ENCODE measurements at regions not wholly inside any gene's neighbourhood (a gene's known extent, or its start where the extent isn't known, plus 50 kb on each side); places are given as distances from the start of the nearest gene placed in this dataset.

DNA sequence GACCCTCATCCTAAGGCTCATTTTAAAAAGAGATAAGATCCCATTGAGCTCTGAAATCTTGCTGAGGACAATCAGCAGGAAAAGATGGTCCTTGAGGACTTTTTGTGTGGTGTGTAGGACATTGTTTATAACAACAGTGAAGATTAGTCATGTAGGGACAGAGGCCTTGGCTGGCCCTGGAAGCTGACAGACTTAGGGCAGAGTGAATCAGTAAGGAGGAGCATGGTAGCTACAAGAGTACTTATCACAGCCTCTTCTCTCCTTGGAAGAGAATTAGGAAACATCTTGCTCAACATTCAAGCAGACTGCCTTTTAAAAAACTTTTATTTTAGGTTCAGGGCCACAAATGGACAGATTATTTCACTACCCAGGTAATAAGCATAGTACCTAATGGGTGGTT is 665.9 kb upstream of the SALL1 start:
- no peak for DNase-seq (ENCODE audit: extremely low read depth in 1 of 2, low read depth in 1 of 2)

DNA sequence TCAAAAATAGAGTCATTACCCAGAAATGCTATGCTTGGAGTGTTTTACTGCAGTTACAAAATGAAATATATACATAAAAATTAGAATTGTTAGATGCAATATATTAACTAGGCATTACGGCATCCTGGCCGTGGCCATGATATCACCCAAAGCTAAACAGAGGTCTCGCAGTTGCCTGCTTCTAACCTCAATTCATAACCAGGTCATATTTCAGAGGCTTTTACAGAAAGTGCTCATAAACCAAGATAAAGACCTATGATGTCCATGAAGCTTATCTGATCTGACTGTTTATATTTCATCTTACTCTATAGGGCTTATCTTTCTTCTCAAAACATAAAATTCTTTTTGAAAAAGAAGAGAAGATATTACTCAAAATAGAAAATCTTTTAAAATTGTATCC is 664.5 kb upstream of the SALL1 start:
- no peak for DNase-seq (ENCODE audit: extremely low read depth in 1 of 2, low read depth in 1 of 2)

DNA sequence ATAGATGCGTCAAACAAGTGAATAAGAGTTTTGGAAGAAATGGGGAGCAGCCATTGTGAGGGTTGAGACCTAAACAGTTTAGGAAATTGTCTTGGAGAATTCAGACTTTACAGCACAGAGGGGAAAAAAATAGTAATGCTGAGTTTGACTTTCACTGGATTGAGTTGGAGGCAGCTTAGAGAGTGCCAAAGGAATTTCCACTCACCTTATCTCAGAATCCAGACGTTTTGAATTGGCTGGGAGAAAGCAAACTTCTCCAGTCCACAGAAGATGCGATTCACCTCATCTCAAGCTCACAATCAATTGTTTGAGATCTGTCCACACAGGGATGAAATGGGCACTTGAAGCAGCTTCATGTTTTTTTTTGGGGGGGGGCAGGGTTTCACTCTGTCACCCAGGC is 663.5 kb upstream of the SALL1 start:
- DNase-seq (ENCODE audit: extremely low read depth in 1 of 2, low read depth in 1 of 2): no peak

DNA sequence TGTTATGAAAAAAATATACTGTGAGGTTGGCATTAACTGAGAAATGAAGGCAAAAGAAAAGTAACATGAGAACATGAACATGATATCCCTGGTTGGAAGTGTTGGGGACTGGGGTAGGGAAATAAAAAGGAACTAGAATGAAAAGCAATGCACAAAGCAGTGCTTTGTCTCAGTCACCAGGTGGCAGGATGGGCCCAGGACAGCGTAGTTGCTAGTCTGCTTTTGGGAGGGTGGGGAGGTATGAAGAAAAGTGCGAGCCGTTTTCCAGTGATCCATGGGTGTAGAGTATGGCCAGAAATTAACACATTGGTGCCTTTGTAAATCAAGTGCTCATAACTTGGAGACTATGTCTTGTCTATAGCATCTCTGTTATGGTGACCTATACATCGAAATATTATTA is 662.5 kb upstream of the SALL1 start:
- DNase-seq (ENCODE audit: extremely low read depth in 1 of 2, low read depth in 1 of 2): no peak

DNA sequence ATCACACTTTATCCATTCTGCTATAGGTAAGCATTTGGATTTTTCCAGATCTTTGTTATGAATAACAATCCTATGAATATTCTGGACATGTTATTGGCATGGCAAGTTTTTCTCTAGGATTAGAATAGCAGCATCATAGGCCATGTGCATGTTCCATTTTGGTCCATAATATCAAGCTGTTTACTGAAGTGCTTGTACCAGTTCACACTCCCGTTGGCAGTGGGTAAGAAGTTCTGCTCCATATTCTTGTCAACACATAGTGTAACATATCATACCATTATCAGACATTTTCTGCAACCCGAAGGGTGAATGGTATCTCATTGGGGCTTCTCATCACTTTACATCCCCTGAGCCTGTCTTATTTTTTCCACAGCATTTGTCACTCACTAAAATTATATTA is 661.9 kb upstream of the SALL1 start:
- DNase-seq (ENCODE audit: extremely low read depth in 1 of 2, low read depth in 1 of 2): no peak

DNA sequence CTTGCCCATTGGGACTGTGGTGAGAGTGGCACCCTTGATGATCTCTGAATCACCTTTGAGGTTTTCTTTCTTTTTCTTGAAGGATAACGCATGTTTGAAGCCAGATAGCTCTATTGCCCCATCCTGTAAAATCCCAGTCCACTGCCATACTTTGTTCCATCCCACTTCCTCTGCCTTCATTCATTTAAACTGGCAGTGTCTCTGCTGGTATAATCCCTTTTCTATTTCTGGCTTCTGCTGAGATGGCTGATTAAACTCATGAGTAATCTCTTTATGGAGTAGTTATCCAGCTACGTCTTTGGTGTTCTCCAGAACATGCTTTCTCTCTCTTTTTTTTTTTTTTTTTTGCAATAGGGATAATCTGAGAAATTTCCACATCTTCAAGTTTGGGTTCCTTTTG is 656.5 kb upstream of the SALL1 start:
- no peak for DNase-seq (ENCODE audit: extremely low read depth in 1 of 2, low read depth in 1 of 2)

DNA sequence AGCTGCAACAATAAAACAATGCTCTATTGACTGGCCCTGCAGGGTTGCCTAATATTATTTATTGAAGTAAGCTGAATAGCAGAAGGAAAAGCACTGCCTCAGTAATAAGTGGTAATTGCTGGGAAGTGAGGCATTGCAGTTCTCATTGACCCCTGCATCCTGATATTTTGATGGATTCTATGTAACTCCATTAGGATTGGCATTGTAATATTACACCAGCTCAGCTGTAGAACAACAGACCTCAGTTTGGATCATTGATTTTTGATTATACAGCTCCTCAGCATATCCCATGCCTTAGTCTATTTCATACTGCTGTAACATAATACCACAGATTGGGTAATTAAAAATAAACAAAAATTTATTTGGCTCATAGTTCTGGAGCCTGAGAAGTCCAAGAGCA is 650.6 kb upstream of the SALL1 start:
- DNase-seq (ENCODE audit: extremely low read depth in 1 of 2, low read depth in 1 of 2): no peak

DNA sequence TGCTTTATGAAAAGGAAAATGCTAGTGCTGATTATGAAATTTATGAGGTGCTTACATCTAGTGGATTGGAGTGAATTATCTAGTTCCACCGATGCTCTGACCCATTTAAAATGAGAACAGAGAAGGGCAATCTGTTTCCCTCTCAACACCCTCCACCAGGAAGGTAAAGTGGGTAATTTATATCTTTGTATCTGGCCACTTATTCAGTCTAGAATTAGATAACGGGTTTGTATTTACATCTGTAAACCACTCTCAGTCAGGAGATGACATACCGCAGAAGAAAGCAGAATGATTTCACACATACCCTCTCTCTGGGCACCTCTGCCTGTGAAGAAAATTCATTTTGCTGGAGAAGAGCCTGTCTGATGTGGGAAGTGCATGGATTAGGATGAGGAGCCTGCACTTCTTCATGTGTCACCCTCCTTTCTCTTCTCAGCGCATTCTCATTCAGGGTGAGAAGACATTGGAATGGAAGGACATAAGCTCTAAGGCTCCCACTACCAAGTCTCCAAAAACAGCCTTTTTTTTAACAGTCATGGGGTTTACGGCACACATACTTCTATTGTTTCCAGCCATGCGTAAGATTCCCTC is 646.7 kb upstream of the SALL1 start:
- no peak for DNase-seq (ENCODE audit: extremely low read depth in 1 of 2, low read depth in 1 of 2)

DNA sequence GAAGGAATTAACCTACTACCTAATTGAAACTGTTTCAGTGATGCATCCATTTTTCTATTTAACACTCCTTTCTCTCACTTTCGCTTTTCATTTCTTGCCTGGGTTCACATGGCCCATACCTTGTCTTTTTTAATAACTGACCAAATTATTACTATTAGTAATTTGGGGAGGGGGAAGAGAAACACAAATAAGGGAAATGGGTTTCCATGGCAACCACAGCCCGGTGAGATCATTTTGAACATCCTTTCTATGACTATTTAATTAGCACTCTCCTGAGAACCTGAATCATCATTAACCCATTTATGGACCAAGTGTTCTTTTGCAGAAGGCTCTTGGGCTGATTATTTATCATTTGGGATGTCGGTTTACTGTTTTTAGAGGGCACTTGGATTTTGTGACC is 628.2 kb upstream of the SALL1 start:
- DNase-seq (ENCODE audit: extremely low read depth in 1 of 2, low read depth in 1 of 2): no peak

DNA sequence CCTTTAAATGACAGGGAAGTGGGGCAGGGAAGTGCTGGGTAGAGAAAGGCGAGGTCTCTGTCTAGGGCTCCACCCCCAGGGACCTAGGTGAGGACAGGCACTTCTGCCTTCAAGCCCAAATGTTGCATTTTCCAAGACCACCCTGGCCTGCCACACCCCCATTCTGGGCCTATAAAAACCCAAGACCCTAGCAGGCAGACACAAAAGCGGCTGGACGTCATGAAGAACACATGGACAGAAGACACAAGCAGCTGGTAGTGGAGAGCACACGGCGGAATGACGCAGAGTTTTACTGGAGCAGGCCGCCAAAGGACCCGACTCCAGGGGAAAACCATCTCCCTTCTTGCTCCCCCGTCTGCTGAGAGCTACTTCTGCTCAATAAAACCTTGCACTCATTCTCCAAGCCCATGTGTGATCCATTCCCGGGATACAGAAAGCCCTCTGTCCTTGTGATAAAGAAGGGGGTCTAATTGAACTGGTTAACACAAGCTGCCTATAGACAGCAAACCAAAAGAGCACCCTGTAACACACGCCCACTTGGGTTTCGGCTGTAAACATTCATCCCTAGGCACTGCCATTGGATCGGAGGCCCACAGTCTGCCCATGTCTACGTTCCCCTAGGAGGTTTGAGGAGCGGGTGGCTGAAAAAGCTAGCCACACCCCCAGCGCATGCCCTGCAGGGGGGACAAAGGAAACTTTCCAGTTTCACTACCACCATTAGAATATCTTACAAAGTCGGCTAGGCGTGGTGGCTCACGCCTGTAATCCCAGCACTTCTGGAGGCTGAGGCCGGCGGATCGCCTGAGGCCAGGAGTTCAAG is 622.2 kb upstream of the SALL1 start:
- no peak for DNase-seq (ENCODE audit: extremely low read depth in 1 of 2, low read depth in 1 of 2)

DNA sequence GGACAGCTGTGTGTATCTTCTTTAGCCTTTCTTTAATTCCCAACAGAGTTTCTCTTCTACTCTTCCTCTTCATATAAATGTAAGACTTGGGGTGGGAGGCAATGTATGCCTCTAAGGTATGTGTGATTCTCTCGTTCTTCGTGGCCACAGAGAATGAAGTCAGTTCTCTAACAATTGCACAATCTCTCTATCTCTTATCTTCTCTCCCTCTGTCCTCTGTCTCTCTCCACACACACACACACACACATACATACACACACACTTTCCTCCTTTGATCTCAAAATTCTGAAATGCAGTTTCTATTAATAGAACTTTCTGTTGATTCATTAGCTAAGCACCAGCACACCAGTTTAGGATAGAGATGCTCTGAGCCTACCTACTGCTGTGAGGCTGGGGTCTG is 615.7 kb upstream of the SALL1 start:
- DNase-seq (ENCODE audit: extremely low read depth in 1 of 2, low read depth in 1 of 2): no peak

DNA sequence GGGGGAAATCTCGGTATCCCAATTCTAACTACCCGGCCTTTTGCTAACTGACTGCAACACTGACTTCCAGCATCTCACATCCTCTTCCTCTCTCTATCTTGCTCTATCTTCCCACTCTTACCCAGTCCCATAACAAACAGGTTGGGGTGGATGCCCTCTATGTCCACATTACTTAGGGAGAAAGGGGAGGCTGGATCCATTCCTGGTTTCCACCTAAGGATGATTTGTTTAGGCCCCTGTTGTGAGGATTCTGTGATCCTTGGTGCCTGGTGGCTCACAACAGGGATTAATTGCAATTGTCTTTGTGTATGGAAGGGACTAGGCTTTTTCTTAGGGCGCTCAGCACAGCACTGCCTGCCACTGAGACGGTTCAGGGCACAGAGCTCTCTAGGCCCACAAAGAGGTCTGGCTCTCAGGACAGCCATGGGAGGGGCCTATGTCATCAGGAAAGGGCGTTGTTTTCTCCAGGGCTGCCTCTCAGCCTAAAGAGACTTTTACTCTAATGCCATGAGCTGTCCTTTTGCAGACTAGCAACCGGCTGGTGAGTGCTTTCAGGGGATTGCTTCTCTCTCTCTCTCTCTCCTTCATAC is 612.1 kb upstream of the SALL1 start:
- DNase-seq (ENCODE audit: extremely low read depth in 1 of 2, low read depth in 1 of 2): no peak

DNA sequence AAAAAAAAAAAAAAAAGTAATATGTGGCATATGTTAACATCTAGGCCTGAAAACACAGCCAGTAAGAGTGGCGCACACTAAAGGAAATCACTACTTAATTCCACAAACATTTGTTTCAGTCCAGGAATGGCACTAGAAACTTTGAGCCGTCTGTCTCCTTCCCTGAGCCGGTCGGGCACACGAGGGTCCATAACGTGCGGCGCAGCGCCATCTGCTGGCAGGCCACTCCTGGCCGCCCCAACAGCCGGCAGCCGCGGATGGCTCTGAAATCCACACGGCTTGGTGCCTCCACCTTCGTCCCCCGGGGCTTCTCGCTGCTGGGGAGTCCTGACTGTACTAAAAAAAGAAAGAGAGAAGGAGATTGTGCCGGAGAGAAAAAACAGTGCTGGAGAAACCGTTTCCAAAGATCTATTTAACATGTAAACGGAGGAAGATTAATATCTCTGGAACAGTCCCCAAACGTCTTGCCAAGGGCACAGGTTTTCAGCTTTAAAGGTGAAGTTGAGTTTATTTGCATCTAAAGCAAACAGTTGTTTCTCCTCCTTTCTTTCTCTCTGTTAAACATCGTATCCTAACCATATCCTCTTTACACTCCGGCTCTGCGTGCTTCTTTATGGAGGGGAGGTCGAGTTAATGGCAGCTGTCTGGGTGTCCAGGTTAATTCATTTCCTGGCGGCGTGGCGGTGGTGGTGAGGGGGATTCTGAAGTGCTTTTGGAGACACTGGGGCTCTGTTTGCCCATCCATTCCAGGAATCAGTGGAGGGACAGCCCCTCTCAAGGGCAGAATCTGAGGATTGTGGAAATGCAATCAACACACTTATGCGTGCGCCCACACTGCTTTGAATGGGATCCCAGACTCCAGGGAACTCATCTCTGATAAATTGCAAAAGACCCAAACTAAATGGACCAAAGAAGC is 611.3 kb upstream of the SALL1 start:
- peak in 1 of 2 donors; percentile 4 for DNase-seq (ENCODE audit: extremely low read depth in 1 of 2, low read depth in 1 of 2)

DNA sequence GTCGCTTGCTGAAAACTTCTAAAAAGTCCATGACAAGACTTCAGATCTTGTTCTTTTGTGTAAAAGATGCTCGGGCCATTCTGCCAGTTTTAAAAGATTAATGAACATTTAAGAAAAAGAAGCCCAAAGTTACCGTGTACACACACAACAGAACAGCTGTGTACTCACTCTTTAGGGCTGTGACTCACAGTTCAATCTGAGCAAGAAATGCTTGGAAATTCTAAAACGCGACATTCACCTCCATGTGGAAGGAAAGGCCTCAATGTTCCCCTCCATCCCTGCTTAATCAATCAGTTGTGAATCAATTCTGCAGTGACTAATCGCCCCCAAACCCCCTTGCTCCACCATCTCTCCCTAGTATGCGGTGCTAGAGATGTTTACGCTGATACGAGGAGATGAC is 609.9 kb upstream of the SALL1 start:
- no peak for DNase-seq (ENCODE audit: extremely low read depth in 1 of 2, low read depth in 1 of 2)

DNA sequence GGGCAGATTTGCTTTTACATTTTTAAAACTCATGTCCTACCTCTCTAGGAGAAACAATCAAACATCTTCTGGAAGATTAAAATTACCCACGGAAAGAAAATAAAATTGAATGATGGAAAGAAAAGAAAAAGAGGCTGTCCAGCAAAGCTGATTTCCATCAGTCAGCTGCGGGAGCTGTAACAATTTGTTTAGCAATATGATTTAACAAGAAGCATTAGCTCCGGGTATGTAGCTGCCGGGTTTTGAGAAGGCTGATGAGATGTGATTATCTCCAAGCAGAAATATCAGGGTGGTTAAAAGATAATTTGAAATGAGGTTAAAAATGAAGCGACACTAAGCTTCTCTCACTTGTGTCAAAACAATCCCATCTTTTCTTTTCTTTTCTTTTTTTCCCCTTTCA is 608.9 kb upstream of the SALL1 start:
- no peak for DNase-seq (ENCODE audit: extremely low read depth in 1 of 2, low read depth in 1 of 2)

DNA sequence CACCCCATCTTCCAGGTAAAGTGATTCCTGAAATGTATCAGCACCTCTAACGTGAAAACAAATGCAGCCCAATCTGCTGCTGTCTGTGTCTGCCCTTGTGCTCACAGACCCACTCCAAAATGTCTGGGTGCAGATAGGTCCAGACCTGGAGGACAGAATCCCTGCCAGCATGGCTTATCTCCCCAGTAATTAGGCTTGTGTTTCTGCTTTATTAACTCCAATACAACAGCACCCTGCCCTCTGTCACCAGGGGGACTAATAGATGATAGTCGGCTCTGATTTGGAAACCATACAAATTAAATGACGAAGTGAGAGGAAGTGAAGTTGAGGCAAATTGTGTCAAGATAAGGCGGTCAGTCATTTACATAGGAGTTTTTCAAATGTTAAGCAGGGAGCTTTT is 608.3 kb upstream of the SALL1 start:
- no peak for DNase-seq (ENCODE audit: extremely low read depth in 1 of 2, low read depth in 1 of 2)

DNA sequence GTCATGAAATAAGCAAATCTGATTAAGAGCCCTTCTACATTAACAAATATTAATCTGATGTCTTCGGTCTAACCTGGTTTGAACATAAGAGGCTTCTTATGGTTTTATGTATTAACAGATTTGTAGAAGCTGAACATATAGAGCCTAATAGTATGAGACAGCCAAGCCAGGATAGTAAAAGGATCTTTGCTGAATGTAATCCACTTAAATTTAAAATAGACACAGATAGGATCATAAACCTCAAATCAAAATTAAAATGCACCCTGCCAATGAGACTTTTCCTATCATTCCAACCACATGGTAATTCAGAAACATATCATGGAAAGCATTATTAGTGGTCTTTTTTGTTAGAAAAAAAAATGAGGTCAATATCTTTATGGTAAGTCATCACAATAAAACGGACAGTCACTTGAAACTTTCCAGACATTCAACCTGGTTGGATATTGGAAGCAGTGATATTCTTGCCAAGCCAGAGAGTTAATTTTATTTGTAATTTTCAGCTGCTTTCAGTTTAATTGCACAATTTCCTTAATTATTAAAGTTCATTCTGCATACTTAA is 606.9 kb upstream of the SALL1 start:
- no peak for DNase-seq (ENCODE audit: extremely low read depth in 1 of 2, low read depth in 1 of 2)

DNA sequence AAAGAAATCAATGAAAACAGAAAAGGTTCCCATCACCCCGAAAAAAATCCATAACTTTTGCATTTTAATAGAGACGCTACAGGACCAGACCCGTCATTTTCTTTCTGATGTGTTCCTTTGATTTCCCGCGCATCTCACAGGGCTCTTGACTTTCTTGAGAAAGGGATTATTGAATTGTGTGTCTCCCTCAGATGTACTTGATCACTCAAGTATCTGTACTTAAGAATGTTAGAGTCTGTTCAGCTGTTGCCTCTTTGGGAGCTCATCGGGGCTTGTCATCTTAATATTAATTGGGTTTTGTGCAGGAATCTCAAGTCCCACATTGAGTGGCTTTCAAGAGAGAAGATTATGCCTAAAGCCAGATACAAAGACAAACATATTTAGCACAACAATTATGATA is 606.4 kb upstream of the SALL1 start:
- DNase-seq (ENCODE audit: extremely low read depth in 1 of 2, low read depth in 1 of 2): no peak

DNA sequence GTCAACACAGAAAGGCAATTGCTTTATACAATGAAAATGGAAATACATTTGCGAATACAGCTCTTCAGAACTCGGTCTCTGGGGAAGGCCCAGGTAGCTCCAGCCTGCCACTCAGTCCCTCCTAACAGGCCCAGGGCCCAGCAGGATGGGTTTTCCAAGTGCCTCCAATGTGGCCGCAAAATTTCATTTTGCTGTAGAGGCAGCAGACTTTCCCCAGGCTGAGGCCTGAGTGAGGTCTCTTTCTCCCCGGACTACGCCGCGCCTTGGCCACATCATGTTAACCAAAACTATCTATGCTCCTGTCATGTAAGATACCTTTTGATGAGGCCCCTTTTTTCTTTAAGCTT is 606.0 kb upstream of the SALL1 start:
- DNase-seq (ENCODE audit: extremely low read depth in 1 of 2, low read depth in 1 of 2): no peak

DNA sequence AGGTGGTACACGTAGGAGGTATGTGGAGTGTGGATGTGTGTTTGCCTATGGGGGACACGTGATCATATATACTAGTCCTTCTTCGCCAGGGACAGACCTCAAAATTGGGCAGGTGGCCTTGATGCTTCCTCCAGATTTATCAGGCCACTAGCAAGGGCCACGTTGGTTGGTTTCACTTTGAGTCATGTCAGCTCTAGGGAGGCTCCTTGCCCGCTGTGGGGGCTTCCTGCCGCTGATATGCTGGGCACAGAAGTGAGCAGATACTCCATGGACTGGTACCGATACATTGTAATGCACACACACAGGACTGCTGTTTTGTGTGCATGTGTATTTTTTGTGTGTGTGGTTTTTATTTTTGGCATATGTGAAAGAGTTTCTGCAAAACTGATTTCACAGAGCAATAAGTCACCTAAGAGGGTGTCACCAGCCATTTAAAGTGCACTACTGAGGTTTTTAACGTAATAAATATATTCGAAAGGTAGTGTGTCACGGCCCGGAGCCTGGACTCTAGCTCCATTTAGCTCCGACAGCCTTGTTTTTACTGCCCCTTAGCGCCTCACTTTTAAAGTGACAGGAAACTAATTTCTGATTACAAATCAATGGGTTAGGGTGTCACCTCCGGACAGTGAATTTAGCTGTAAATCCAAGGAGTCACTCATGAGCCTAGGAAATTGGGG is 605.5 kb upstream of the SALL1 start:
- DNase-seq (ENCODE audit: extremely low read depth in 1 of 2, low read depth in 1 of 2): no peak
